Hematopoietic multipotent progenitor cell treated with erythropoietin and hydrocortisone succinate and interleukin-3 and kit ligand, for 17 days (in vitro differentiated cells): ENCODE measurements at regions not wholly inside any gene's neighbourhood (a gene's known extent, or its start where the extent isn't known, plus 50 kb on each side); places are given as distances from the start of the nearest gene placed in this dataset.

Source experiments
- DNase-seq: peaks from one replicate; pipeline ENCODE4 v3.0.0-alpha.2; 2015; ENCODE audit warnings: low spot score

DNA sequence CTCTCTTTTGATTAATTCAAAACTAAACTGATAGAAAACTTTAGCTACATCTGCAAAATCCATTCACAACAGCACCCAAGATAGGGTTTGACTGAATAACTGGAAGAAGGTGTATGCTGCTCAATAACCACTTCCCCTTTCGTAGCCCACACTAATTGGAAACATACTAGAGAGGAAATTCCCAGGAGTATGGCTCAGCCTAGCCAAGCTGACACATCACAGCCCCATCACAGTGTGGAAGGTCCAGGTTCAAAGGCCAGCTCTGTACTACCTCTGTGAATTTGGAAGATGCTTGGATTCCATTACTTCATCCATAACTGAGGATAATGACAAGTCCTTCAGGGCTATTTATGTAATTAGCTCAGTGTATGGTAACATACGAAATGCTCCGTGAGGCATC is 185.4 kb downstream of the FBXO15 start:
- no peak for DNase-seq

DNA sequence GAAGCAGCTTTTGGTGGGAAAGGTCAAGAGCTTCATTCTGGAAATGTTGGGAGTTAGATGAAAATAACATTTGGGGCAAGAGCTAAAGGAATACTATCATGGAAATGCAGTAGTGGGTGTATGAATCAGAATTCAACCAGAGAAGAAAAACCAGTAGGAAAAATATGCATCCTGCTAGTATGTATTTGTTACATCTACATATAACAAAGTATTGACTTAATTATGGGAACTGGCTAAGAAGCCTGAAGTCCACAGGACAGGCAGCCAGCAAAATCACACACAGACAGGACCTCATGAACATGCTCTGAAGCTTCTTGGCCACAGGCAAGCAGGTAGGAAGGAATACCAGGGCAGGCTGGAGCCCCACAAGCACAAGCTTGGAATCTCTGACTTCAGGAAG is 185.8 kb downstream of the FBXO15 start:
- no peak for DNase-seq

- no peak for DNase-seq
Measured at GRCh38 chr18:73959352-73959751, 188.3 kb downstream of the FBXO15 start.

- no peak for DNase-seq
Measured at GRCh38 chr18:73954268-73954667, 193.4 kb downstream of the FBXO15 start.

GRCh38 chr18:73952296-73952946 is 195.2 kb downstream of the FBXO15 start:
- DNase-seq: no peak

DNA sequence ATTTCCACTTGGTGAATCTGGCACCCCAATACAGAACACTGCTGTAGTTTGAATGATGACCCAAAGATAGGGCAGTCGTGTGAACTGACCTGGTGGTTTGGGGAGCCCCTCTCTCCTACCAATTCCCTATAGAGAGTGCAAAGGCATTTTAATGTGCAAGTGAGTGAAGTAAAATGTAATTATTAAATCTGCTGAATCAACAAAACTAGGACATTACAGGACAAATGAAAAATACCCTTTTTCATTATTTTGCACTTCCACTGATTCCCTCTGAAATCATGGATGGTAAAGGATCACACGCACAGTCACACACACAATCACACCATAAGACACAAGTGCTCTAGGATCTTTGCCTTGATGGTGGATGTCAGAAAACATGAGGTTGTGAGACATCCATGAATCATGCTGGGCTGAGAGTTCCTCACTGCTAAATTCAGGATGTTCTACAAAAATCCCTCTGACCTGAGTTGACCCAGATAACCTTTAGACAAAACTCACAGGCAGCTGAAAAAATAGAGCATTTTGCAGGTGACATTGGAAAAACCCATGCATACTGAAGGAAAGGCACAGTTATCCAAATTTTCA is 197.4 kb downstream of the FBXO15 start:
- no peak for DNase-seq

DNA sequence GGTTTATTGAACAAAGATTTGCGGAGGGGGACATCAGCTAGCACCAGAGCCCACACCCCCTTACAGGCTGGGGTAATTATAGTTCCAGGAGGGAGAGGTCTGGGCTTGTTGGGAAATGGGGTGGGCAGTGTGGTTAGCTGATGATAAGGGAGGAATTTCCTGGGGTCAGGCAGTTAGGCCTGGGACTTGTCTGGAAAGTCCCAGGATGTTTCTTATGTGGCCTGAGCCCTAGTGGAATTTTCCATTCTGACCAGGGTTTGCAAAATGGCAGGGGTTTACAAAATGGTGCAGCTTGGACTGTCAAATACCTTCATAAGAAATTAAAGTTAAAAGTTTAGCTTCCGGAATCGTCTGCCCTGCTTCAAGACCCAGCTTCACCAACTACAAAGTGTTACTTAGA is 199.1 kb downstream of the FBXO15 start:
- DNase-seq: no peak

GRCh38 chr18:73948084-73948483 is 199.6 kb downstream of the FBXO15 start:
- DNase-seq: no peak

GRCh38 chr18:73947180-73947921 is 200.3 kb downstream of the FBXO15 start:
- DNase-seq: no peak

- DNase-seq: no peak
Measured at GRCh38 chr18:73945130-73945792, 202.4 kb downstream of the FBXO15 start.

- DNase-seq: no peak
Measured at GRCh38 chr18:73944715-73945114, 202.9 kb downstream of the FBXO15 start.

DNA sequence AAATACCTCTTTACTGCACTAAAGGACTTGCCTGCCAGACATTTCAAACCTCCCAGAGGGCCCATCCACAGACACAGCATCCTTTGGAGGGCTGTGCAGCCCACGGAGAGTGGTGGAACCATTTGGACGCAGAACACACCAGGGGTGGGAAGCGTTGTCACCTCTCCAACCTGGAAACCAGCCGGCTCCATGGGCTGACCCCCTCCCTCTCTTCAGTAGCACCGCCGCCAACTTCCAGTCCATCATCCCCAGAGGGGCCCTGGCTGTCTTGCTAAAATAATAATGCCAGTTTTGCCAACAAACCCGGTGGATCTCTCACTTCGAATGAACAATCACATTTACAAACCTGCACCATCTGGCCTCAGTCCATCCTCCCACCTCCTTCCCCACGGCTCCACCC is 203.9 kb downstream of the FBXO15 start:
- DNase-seq: no peak

DNA sequence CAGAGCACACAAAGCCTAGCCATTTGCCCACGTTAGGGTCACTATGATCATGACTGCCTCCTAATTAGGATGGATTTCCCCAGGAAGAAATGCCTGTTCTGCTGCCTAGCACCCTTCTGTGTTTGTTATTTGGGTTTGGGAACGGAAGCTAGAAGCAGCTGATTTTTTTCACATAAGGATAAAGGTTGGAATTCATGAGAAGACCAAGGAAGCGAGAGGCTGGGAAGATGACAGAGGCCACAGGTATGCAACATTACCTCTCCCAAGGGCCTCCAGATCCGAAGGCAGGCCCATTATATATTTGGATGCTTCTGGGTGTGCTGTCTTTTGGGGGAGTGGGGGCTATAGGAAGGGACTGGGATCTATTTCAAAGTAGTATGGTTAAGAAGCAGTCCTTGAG is 204.7 kb downstream of the FBXO15 start:
- DNase-seq: no peak

GRCh38 chr18:73942081-73942625 is 205.5 kb downstream of the FBXO15 start:
- DNase-seq: no peak

DNA sequence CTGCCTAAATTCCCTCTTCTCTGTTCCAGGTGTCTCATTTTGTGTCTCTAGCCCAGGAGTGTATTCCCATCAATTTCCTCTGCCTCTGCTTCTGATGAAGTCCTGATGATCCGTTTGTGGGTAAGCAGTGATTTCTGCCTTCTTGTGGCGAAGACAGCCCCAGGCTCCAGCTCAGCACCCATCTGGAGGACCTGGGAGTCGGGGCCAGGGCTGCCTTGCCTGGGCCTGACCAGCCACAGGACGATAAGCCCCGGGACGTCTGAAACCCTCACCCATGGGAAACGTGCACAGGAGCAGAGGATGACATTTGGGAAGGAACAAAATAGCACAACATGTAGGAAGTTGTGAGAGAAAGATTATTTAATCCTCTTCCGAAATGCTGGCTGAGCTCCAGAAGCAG is 206.9 kb downstream of the FBXO15 start:
- no peak for DNase-seq

DNA sequence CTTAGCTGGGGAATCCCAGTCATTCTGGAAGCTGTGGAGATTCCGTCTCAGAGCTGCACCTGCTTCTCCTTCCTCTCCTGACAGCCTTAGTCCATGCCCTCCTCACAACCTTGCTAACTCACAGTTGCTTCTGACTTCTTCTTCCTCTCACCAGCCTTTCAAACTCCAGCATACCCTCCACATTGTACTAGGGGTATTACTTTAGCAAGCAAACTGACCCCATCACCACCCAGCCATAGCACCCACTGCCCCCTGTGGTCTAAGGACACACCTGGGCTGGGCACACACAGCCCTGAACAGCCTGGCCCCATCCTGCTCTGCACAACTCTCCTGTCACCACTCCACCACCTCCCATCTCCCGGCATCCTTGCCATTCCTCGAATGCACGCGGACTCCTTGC is 208.2 kb downstream of the FBXO15 start:
- DNase-seq: no peak

GRCh38 chr18:73933685-73934084 is 213.9 kb downstream of the FBXO15 start:
- DNase-seq: no peak

DNA sequence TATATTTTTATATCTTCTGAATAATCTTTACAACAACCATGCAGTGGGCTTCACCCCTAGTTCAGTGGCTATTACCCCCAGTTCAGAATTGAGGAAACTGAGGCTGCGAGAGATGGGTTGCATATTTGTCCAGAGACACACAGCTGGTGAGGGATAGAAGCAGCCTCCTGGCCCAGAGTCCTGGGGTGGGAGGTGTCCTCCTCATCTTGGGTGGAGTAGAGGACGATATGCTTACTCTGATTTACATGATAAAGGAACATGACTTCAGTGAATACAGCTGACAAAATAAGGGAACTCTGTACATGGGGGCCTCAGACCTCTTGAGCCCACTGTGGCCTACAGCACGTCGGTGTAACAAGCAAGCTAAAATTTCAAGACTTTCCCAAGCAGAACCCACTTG is 214.7 kb downstream of the FBXO15 start:
- DNase-seq: no peak

GRCh38 chr18:73927496-73927895 is 220.1 kb downstream of the FBXO15 start:
- DNase-seq: no peak

GRCh38 chr18:73924836-73925235 is 222.8 kb downstream of the FBXO15 start:
- no peak for DNase-seq

GRCh38 chr18:73924307-73924706 is 223.3 kb downstream of the FBXO15 start:
- DNase-seq: no peak

DNA sequence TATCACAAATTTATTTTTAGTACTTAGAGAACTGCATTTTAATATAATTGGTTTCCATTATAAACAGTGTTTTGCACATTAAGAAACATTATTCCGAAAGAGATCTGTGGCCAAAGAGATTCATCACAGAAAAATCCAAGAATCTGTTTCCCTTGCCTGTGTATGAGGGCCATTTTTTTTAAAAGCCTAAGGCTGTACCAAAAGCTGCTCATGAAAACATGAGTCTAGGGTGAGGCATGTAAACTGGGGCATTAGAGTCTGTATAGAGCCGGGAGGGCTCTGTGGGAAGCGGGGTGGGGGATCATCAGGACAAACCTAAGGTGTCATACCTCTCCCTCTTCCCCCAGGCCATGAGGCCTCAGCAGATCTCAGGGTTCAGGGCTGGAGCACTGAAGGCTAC is 223.8 kb downstream of the FBXO15 start:
- no peak for DNase-seq

GRCh38 chr18:73920033-73920432 is 227.6 kb downstream of the FBXO15 start:
- no peak for DNase-seq
